Hepatocyte (in vitro differentiated cells): ENCODE measurements at regions not wholly inside any gene's neighbourhood (a gene's known extent, or its start where the extent isn't known, plus 50 kb on each side); places are given as distances from the start of the nearest gene placed in this dataset.

ENCODE experiments used
- DNase-seq: peaks from one replicate; pipeline ENCODE4 v3.0.0-alpha.2; 2016; ENCODE audit warnings: low spot score
- H2AFZ ChIP-seq: fragments of 200-600 bp; sonication (generic); 2 replicates; pipeline ENCODE4 v1.6.0; 2016; ENCODE audit warnings: antibody characterized with exemption, mild to moderate bottlenecking
- H3K27ac ChIP-seq: fragments of 200-600 bp; sonication (generic); 2 replicates; pipeline ENCODE4 v1.5.1; 2016; ENCODE audit warnings: mild to moderate bottlenecking
- H3K27me3 ChIP-seq: fragments of 200-600 bp; sonication (generic); 2 replicates; pipeline ENCODE4 v1.6.1; 2016
- H3K36me3 ChIP-seq: fragments of 200-600 bp; sonication (generic); replicated peaks from 2 replicates; pipeline ENCODE4 v1.5.1; 2016; ENCODE audit warnings: low read depth; ENCODE audit not compliant: insufficient read depth
- H3K4me1 ChIP-seq: fragments of 200-600 bp; sonication (generic); 2 replicates; pipeline ENCODE4 v1.5.1; 2016; ENCODE audit warnings: mild to moderate bottlenecking, moderate library complexity; ENCODE audit not compliant: insufficient read depth
- H3K4me2 ChIP-seq: fragments of 200-600 bp; sonication (generic); 2 replicates; pipeline ENCODE4 v1.6.0; 2016
- H3K4me3 ChIP-seq: fragments of 200-600 bp; sonication (generic); 2 replicates; pipeline ENCODE4 v1.5.1; 2016; ENCODE audit warnings: mild to moderate bottlenecking
- H3K79me2 ChIP-seq: fragments of 200-600 bp; sonication (generic); 2 replicates; pipeline ENCODE4 v1.6.0; 2017; ENCODE audit warnings: mild to moderate bottlenecking
- H3K9me2 ChIP-seq: fragments of 200-600 bp; sonication (generic); replicated peaks from 2 replicates; pipeline ENCODE4 v1.6.0; 2017; ENCODE audit warnings: mild to moderate bottlenecking; ENCODE audit not compliant: insufficient read depth
- H3K9me3 ChIP-seq: fragments of 200-600 bp; sonication (generic); 2 replicates; pipeline ENCODE4 v1.5.1; 2016; ENCODE audit warnings: low read depth, mild to moderate bottlenecking
- H4K20me1 ChIP-seq: fragments of 200-600 bp; sonication (generic); 2 replicates; pipeline ENCODE4 v1.6.0; 2016; ENCODE audit warnings: mild to moderate bottlenecking; ENCODE audit not compliant: insufficient read depth, poor library complexity, severe bottlenecking
- EZH2 ChIP-seq: fragments of 200-600 bp; sonication (generic); IDR thresholded peaks from 2 replicates; pipeline ENCODE4 v1.6.1; 2016; ENCODE audit warnings: antibody characterized with exemption, mild to moderate bottlenecking, borderline replicate concordance
- EZH2phosphoT487 ChIP-seq: fragments of 200-600 bp; sonication (generic); IDR thresholded peaks from one replicate; pipeline ENCODE4 v1.6.1; 2018; ENCODE audit warnings: antibody characterized with exemption, mild to moderate bottlenecking, low read depth, moderate library complexity; ENCODE audit not compliant: unreplicated experiment, severe bottlenecking
- WGBS: methylation state at CpG from one replicate; pipeline ENCODE4 v1.1.6; 2016; ENCODE audit warnings: low lambda C conversion rate; ENCODE audit errors: missing lambda C conversion rate; 5-methylcytosine and 5-hydroxymethylcytosine counted together
- TF ChIP-seq, protein P1 (sequence below): fragments of 200-600 bp; sonication (generic); IDR thresholded peaks from 2 replicates; pipeline ENCODE4 v1.5.1; 2016; ENCODE audit warnings: antibody characterized with exemption, mild to moderate bottlenecking; ENCODE audit not compliant: poor library complexity

DNA sequence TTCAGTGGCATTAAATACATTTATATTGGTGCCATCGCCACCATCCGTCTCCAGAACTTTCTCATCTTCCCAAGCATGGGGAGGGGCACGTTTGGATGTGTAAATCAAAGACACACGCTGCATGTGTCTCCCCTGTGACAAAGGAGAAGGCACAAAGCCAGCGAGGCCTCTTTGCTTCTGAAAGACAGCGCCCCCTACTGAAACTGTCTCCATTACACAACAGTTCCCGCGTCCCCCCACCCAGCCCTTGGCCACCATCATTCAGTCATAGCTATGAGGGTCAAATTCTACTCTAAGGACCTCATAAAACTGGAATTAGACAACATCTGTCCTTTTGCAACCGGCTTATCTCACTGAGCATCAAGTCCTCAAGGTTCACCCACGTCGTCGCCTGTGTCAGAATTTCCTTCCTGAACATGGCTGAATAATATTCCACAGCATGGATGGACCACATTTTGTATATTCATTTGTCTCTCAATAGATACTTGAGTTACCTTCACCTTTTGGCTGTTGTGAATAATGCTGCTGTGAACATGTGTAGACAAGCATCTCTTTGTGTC, 64.8 kb downstream of the IGF2 start:
- WGBS = 62% methylated on average over 12 of the region's 12 CpGs
- no peak overlapping the region for H3K4me3 ChIP-seq
- H3K79me2 ChIP-seq = no peaks in the 10 kb centered on the region
- H3K27me3 ChIP-seq = no peaks in the 10 kb centered on the region
- no peak overlapping the region for H3K27ac ChIP-seq
- TF ChIP-seq EZH2phosphoT487 = no peak
- TF ChIP-seq, protein P1, sequence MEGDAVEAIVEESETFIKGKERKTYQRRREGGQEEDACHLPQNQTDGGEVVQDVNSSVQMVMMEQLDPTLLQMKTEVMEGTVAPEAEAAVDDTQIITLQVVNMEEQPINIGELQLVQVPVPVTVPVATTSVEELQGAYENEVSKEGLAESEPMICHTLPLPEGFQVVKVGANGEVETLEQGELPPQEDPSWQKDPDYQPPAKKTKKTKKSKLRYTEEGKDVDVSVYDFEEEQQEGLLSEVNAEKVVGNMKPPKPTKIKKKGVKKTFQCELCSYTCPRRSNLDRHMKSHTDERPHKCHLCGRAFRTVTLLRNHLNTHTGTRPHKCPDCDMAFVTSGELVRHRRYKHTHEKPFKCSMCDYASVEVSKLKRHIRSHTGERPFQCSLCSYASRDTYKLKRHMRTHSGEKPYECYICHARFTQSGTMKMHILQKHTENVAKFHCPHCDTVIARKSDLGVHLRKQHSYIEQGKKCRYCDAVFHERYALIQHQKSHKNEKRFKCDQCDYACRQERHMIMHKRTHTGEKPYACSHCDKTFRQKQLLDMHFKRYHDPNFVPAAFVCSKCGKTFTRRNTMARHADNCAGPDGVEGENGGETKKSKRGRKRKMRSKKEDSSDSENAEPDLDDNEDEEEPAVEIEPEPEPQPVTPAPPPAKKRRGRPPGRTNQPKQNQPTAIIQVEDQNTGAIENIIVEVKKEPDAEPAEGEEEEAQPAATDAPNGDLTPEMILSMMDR = peak; percentile 9
- DNase-seq = no peak
- no peak overlapping the region for H2AFZ ChIP-seq
- no peaks in the 10 kb centered on the region for H3K9me3 ChIP-seq
- H3K36me3 ChIP-seq = no peaks in the 10 kb centered on the region
- H3K9me2 ChIP-seq = no peaks in the 10 kb centered on the region
- no peaks in the 10 kb centered on the region for H3K4me1 ChIP-seq
- H3K4me2 ChIP-seq = no peak overlapping the region
- no peaks in the 10 kb centered on the region for H4K20me1 ChIP-seq

DNA sequence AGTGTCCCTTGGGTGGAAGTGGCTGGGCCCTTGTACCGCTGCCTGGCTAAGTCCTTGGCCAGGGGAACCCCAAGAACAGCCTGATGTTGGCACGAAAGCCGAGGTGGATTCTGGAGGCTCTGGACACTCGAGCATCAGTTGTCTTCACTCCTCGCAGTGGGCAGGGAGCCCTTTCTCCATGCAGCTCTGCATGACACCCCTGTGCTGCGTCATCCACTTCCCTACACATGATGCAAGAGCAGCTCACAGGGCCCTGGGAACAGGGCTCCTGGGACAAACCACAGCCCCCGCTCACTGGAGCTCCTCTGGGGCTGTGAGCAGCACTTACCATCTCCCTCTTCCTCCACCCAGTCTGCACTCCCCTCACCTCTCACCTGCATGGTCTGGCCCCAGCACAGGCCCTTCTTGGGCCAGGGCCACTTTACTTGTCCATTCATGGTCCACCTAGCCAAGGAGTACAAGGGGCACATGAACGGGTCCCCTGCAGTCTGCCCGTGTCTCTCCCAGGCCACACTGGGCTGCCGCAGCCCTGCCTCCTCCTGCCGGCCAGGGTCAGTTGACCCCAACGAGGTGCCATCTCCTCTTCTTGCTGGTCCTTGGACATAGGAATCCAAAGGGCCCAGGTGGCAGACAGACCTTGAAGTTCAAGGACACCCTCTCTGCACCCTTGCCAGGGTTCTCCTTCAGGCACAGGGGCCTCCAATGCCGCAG, 66.5 kb downstream of the IGF2 start:
- TF ChIP-seq, protein P1 = no peak
- TF ChIP-seq EZH2phosphoT487 (no peak), EZH2 (no peak)
- no peaks in the 10 kb centered on the region for H3K36me3 ChIP-seq
- H4K20me1 ChIP-seq = no peaks in the 10 kb centered on the region
- no peak overlapping the region for H3K27ac ChIP-seq
- no peaks in the 10 kb centered on the region for H3K27me3 ChIP-seq
- no peak overlapping the region for H2AFZ ChIP-seq
- H3K79me2 ChIP-seq = no peaks in the 10 kb centered on the region
- H3K9me2 ChIP-seq = no peaks in the 10 kb centered on the region
- 82% methylated on average over 13 of the region's 13 CpGs for WGBS
- H3K4me1 ChIP-seq = no peaks in the 10 kb centered on the region
- H3K4me3 ChIP-seq = no peak overlapping the region
- H3K4me2 ChIP-seq = no peak overlapping the region
- H3K9me3 ChIP-seq = no peaks in the 10 kb centered on the region
- DNase-seq = no peak

DNA sequence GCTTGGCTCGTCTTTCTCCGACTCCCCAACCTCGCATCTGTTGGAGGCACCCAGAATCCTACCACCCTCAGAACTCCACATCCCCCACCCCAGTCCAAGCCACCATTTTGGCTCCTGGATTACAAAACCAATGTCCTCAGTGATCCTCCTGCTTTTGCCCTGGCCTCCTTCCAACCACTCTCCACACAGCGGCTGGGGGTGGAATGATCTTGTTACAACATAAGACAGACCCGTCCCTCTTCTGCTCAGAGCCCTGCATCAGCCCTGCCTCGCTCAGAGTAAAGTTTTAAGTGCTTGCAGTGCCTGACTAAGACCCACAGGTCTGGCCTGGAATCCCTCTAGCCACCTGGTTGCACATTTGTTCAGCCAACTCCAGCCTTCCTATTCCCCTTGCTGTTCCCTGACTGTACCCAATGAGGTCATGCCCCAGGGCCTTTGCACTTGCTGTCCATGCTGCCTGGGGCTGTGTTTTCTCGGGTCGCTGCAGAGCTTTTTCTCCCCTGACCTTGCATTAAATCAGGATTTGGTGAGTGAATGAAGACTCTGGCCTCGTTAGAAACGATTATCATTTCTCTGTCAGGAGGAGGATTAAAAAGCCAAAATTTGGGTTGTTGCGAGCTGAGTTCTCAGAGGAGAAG, 67.3 kb downstream of the IGF2 start:
- DNase-seq = no peak
- Histone ChIP-seq H3K4me2 (no peak overlapping the region), H2AFZ (no peak overlapping the region), H3K27ac (no peak overlapping the region), H4K20me1 (no peaks in the 10 kb centered on the region), H3K4me1 (no peaks in the 10 kb centered on the region), H3K36me3 (no peaks in the 10 kb centered on the region), H3K79me2 (no peaks in the 10 kb centered on the region), H3K9me2 (no peaks in the 10 kb centered on the region), H3K4me3 (no peak overlapping the region), H3K27me3 (no peaks in the 10 kb centered on the region), H3K9me3 (no peaks in the 10 kb centered on the region)
- WGBS = 88% methylated on average over 11 of the region's 11 CpGs
- TF ChIP-seq, protein P1 = no peak
- TF ChIP-seq EZH2phosphoT487 = no peak
- TF ChIP-seq EZH2 = no peak
